Bronchial epithelial cell (primary cell): ENCODE measurements at regions not wholly inside any gene's neighbourhood (a gene's known extent, or its start where the extent isn't known, plus 50 kb on each side); places are given as distances from the start of the nearest gene placed in this dataset.
"Not testable (repeated sequence)": the region's sequence is repeated elsewhere in the genome, so short reads cannot be mapped to it uniquely, and the experiment has no call there.

Experiments used
- DNase-seq: peaks from one replicate; pipeline ENCODE4 v3.0.0-alpha.2; 2010; ENCODE audit warnings: low read depth
- FAIRE-seq: peaks from 2 replicates; lab custom pipeline; 2011; peaks lifted over from hg19 to GRCh38; lab: Jason Lieb, UNC
- H3K27me3 ChIP-seq: 2 replicates; pipeline ENCODE4 v1.5.1; 2011; ENCODE audit warnings: low read length; ENCODE audit not compliant: control insufficient read depth, insufficient read depth
- H3K36me3 ChIP-seq: 2 replicates; pipeline ENCODE4 v1.5.1; 2011; ENCODE audit warnings: low read length; ENCODE audit not compliant: control insufficient read depth, insufficient read depth
- H3K4me3 ChIP-seq: 2 replicates; pipeline ENCODE4 v1.5.1; 2011; ENCODE audit warnings: mild to moderate bottlenecking, low read depth, low read length, control low read depth
- CTCF ChIP-seq: IDR thresholded peaks from 2 replicates; pipeline ENCODE4 v1.5.1; 2011; ENCODE audit warnings: mild to moderate bottlenecking, moderate library complexity, low read length, control low read depth, inconsistent platforms; ENCODE audit not compliant: insufficient read depth, severe bottlenecking

DNA sequence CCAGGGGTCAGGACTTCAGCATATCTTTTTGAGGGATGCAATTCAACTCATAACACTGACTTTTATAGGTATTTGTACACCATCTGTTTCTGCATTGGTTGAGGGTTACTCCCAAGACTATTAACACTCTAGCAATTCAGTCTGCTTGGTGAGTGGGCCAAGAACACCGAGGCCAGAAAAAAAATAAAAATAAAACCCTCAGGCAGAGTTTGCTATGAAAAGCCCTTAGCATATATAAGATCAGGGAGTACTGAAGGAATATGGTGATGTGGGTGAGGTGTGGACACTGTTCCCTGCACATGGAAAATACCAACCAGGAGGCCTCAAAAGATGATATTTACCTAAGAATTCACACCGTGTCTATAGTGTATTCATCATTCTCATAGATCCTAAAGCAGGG is 383.2 kb upstream of the UBE2E3 start:
- no peaks in the 10 kb centered on the region for H3K36me3 ChIP-seq
- no peak overlapping the region for H3K4me3 ChIP-seq
- no peaks in the 10 kb centered on the region for H3K27me3 ChIP-seq
- no peak for TF ChIP-seq CTCF
- DNase-seq (no peak), FAIRE-seq (no peak)

- no peaks in the 10 kb centered on the region for H3K27me3 ChIP-seq
- FAIRE-seq, result no peak
- TF ChIP-seq CTCF, result no peak
- H3K36me3 ChIP-seq, result no peaks in the 10 kb centered on the region
- no peak for DNase-seq
- no peak overlapping the region for H3K4me3 ChIP-seq
These were observed 384.0 kb upstream of the UBE2E3 start for GRCh38 chr2:180596453-180596852.

DNA sequence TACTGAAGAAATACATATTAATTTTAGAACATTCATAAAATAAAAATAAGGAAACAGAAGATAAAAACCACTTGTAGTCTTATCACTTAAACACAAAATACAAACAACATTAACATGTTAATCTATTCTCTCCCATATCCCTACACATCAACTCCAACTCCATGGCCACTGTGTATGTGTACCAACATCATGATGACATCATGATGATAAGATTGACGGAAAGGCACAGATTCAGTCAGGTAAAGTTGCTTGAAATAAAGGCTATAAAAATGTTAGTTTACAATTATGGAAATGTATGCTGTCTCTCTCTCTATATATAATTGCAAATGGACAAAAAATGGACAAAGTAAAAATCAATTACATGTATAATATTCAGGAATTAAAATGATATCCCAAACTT is 388.5 kb upstream of the UBE2E3 start:
- FAIRE-seq (no peak), DNase-seq (no peak)
- TF ChIP-seq CTCF, result no peak
- no peaks in the 10 kb centered on the region for H3K27me3 ChIP-seq
- no peak overlapping the region for H3K4me3 ChIP-seq
- H3K36me3 ChIP-seq, result no peaks in the 10 kb centered on the region

GRCh38 chr2:180591093-180591781 is 389.2 kb upstream of the UBE2E3 start:
- H3K36me3 ChIP-seq, FAIRE-seq, DNase-seq, H3K27me3 ChIP-seq, H3K4me3 ChIP-seq: not testable (repeated sequence)

DNA sequence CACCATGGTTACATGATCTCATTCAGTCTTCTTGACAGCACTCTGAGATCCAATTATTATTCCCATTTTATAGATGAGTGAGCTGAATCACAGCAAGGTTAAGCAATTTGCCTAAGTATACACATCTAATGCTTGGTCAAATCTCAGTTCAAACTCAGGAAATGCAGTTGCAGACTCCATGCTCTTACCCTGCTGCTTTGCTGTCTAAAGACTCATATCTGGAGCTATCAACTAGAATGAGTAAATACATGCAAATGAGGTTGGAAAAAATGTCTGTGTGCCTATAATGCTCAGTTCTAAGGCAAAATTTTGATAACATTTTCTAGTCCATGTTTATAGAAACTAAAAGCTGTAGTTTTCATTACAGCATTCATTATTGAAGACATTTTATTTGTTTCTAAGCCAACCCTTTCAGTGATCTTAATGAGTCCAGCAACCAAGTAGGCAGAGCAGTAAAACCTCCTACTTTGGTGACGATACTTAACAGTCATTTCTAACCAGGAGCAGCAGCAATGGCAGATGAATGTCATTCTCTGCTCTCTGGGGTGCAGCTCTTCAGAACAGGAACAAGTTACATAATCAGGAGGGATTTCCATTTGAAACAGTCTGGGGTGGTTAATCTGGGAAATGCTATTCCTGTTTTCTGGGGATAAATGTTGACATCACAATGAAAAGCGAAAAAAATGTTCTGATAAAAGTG is 396.8 kb upstream of the UBE2E3 start:
- no peak for DNase-seq

More for the DNA sequence above, 396.8 kb upstream of the UBE2E3 start:
- Histone ChIP-seq H3K36me3 (no peaks in the 10 kb centered on the region), H3K27me3 (no peaks in the 10 kb centered on the region), H3K4me3 (no peak overlapping the region)
- no peak for FAIRE-seq
- no peak for TF ChIP-seq CTCF
